Ovary (tissue), 7 donors: ENCODE measurements at regions not wholly inside any gene's neighbourhood (a gene's known extent, or its start where the extent isn't known, plus 50 kb on each side); places are given as distances from the start of the nearest gene placed in this dataset.

Experiments used
- DNase-seq, 5 donors: peaks; one replicate each; pipeline ENCODE4 v3.0.0-alpha.2; 2019 to 2020
- H3K27ac ChIP-seq, 2 donors: fragments of 200-600 bp; one replicate each; pipeline versions ENCODE4 v1.5.1 to v1.8.0; 2019 to 2022
- H3K27me3 ChIP-seq: fragments of 200-600 bp; one replicate; pipeline ENCODE4 v1.8.0; 2022
- H3K36me3 ChIP-seq: fragments of 200-600 bp; sonication (generic); one replicate; pipeline ENCODE4 v1.5.1; 2019
- H3K4me1 ChIP-seq: one replicate; pipeline ENCODE4 v1.8.1; 2013; ENCODE audit warnings: mild to moderate bottlenecking, moderate library complexity; ENCODE audit not compliant: insufficient read depth
- H3K4me3 ChIP-seq: fragments of 200-600 bp; sonication (generic); one replicate; pipeline ENCODE4 v1.5.1; 2017
- H3K9me3 ChIP-seq, 2 donors: fragments of 200-600 bp in 1 of 2; sonication (generic) in 1 of 2; one replicate each; pipeline versions ENCODE4 v1.5.1 to v1.8.1; 2013 to 2019; ENCODE audit warnings: mild to moderate bottlenecking in 1 of 2, moderate library complexity in 1 of 2
- CTCF ChIP-seq, 3 donors: fragments of 450-650 bp in 2 of 3; fragments of 200-600 bp in 1 of 3; IDR thresholded peaks; one replicate each; pipeline versions ENCODE4 v1.5.1 to v1.8.0; 2016 to 2022; ENCODE audit warnings: antibody characterized with exemption in 3 of 3, mild to moderate bottlenecking in 1 of 3
- EP300 ChIP-seq: sonication (generic); formaldehyde crosslinking; IDR thresholded peaks from one replicate; pipeline ENCODE4 v1.6.1; 2017; ENCODE audit warnings: antibody characterized with exemption
- POLR2A ChIP-seq: fragments of 450-650 bp; IDR thresholded peaks from one replicate; pipeline ENCODE4 v1.6.1; 2017; ENCODE audit warnings: antibody characterized with exemption, mild to moderate bottlenecking, moderate library complexity
- WGBS, 3 donors: extraction: QIAGEN DNeasy Blood & Tissue Kit in 1 of 3; methylation state at CpG; one replicate each; pipeline versions ENCODE4 v1.1.5 to v1.1.7; 2013 to 2017; 5-methylcytosine and 5-hydroxymethylcytosine counted together
- intact Hi-C, 4 donors: fragments of 100-400 bp; cut with DNase I; formaldehyde crosslinking; loops; one replicate each; pipeline versions ENCODE4 v1.11.0 to v1.15.1; 2022 to 2023
- donor health status: DM: no; HTN: no; CAD: no; lungs with moderate emphysema.
- donor health status: DM: no; HTN: no; CAD: no.
- donor health status: Bipolar disorder and iron deficiency.
- donor health status: DM: no; HTN: no; CAD: no.
- donor health status: DM: yes; HTN: yes; CAD: no.

- 84 to 87% (median 87%) methylated on average over 3 of the region's 3 CpGs for WGBS, 3 donors
- Histone ChIP-seq H3K27me3 (no peaks in the 10 kb centered on the region), H3K27ac (no peak overlapping the region), H3K36me3 (no peaks in the 10 kb centered on the region), H3K4me3 (no peak overlapping the region), H3K9me3 (no peaks in the 10 kb centered on the region), H3K4me1 (no peaks in the 10 kb centered on the region)
- TF ChIP-seq EP300 (no peak), CTCF (IDR thresholded peaks at IDR 0.05) (no peak), POLR2A (no peak)
- no peak for DNase-seq
- intact Hi-C loops, result no loop called here
Measured at GRCh38 chr12:24467226-24467625, 481.7 kb downstream of the BCAT1 start.

GRCh38 chr12:24463375-24463774 lies 485.5 kb downstream of the BCAT1 start:
- no peaks in the 10 kb centered on the region for H3K27me3 ChIP-seq
- no peaks in the 10 kb centered on the region for H3K9me3 ChIP-seq
- intact Hi-C loops, result no loop called here
- no peak overlapping the region for H3K4me3 ChIP-seq
- no peak for DNase-seq
- no peaks in the 10 kb centered on the region for H3K4me1 ChIP-seq
- no peak overlapping the region for H3K27ac ChIP-seq
- TF ChIP-seq CTCF (IDR thresholded peaks at IDR 0.05), result no peak
- TF ChIP-seq POLR2A, result no peak
- no peak for TF ChIP-seq EP300
- no peaks in the 10 kb centered on the region for H3K36me3 ChIP-seq
- 92 to 97% (median 96%) methylated on average over 6 of the region's 6 CpGs for WGBS, 3 donors

- H3K27me3 ChIP-seq, result no peaks in the 10 kb centered on the region
- WGBS, 3 donors, result 98 to 100% (median 100%) methylated on average over 1 of the region's 1 CpG
- intact Hi-C loops, result no loop called here
- no peak for DNase-seq
- H3K36me3 ChIP-seq, result no peaks in the 10 kb centered on the region
- no peak for TF ChIP-seq CTCF (IDR thresholded peaks at IDR 0.05)
- no peak for TF ChIP-seq EP300
- no peak for TF ChIP-seq POLR2A
- H3K4me1 ChIP-seq, result no peaks in the 10 kb centered on the region
- no peak overlapping the region for H3K27ac ChIP-seq
- no peaks in the 10 kb centered on the region for H3K9me3 ChIP-seq
- no peak overlapping the region for H3K4me3 ChIP-seq
Measured at GRCh38 chr12:24462946-24463345, 486.0 kb downstream of the BCAT1 start.

GRCh38 chr12:24460506-24460905 lies 488.4 kb downstream of the BCAT1 start:
- DNase-seq, result no peak
- TF ChIP-seq CTCF (IDR thresholded peaks at IDR 0.05) (no peak), EP300 (no peak), POLR2A (no peak)
- no peaks in the 10 kb centered on the region for H3K9me3 ChIP-seq
- no peaks in the 10 kb centered on the region for H3K27me3 ChIP-seq
- no peak overlapping the region for H3K27ac ChIP-seq
- WGBS, 3 donors, result 65 to 81% (median 73%) methylated on average over 3 of the region's 3 CpGs
- H3K4me1 ChIP-seq, result peaks cover 2% of the 10 kb centered on the region
- intact Hi-C loops, result no loop called here
- no peak overlapping the region for H3K4me3 ChIP-seq
- no peaks in the 10 kb centered on the region for H3K36me3 ChIP-seq

- WGBS, 3 donors, result 79 to 84% (median 81%) methylated on average over 2 of the region's 2 CpGs
- Histone ChIP-seq H3K27me3 (no peaks in the 10 kb centered on the region), H3K4me1 (peaks cover 2% of the 10 kb centered on the region), H3K36me3 (no peaks in the 10 kb centered on the region), H3K9me3 (no peaks in the 10 kb centered on the region), H3K27ac (no peak overlapping the region), H3K4me3 (no peak overlapping the region)
- TF ChIP-seq EP300, result no peak
- TF ChIP-seq CTCF (IDR thresholded peaks at IDR 0.05), result no peak
- no peak for TF ChIP-seq POLR2A
- DNase-seq, result no peak
- intact Hi-C loops, result no loop called here
Measured at GRCh38 chr12:24460099-24460498, 488.8 kb downstream of the BCAT1 start.
